Keratinocyte (primary cell): ENCODE measurements at regions not wholly inside any gene's neighbourhood (a gene's known extent, or its start where the extent isn't known, plus 50 kb on each side); places are given as distances from the start of the nearest gene placed in this dataset.
"Not testable (repeated sequence)": the region's sequence is repeated elsewhere in the genome, so short reads cannot be mapped to it uniquely, and the experiment has no call there.

Source experiments
- DNase-seq: peaks from one replicate; pipeline ENCODE4 v3.0.0-alpha.2; 2011; ENCODE audit warnings: low read depth, missing footprints, low spot score
- FAIRE-seq: peaks from 2 replicates; lab custom pipeline; 2011; peaks lifted over from hg19 to GRCh38; lab: Jason Lieb, UNC
- H2AFZ ChIP-seq: 2 replicates; pipeline ENCODE4 v1.6.0; 2012; ENCODE audit warnings: low read length, control low read depth, inconsistent platforms; ENCODE audit not compliant: control insufficient read depth
- H3K27ac ChIP-seq: 2 replicates; pipeline ENCODE4 v1.5.1; 2011; ENCODE audit warnings: low read length; ENCODE audit not compliant: control insufficient read depth, insufficient read depth
- H3K27me3 ChIP-seq: 3 replicates; pipeline ENCODE4 v1.6.0; 2011; ENCODE audit warnings: low read length; ENCODE audit not compliant: control insufficient read depth, insufficient read depth; ENCODE audit errors: extremely low read depth
- H3K36me3 ChIP-seq, 2 experiments: 2 replicates in 1 of 2; 3 replicates in 1 of 2; pipeline ENCODE4 v1.5.1; 2011; ENCODE audit warnings: low read length in 2 of 2, mild to moderate bottlenecking in 1 of 2; ENCODE audit not compliant: control insufficient read depth in 2 of 2, insufficient read depth in 2 of 2; ENCODE audit errors: extremely low read depth in 1 of 2
- H3K4me1 ChIP-seq: 3 replicates; pipeline ENCODE4 v1.5.1; 2011; ENCODE audit warnings: low read length; ENCODE audit not compliant: control insufficient read depth, insufficient read depth; ENCODE audit errors: extremely low read depth
- H3K4me2 ChIP-seq: 3 replicates; pipeline ENCODE4 v1.6.0; 2011; ENCODE audit warnings: low read depth, low read length; ENCODE audit not compliant: control insufficient read depth, insufficient read depth; ENCODE audit errors: extremely low read depth
- H3K4me3 ChIP-seq, 3 experiments: fragments of 200-600 bp in 1 of 3; sonication (generic) in 1 of 3; 2 replicates in 2 of 3; 3 replicates in 1 of 3; pipeline ENCODE4 v1.5.1; 2011 to 2016; ENCODE audit warnings: low read length in 3 of 3, mild to moderate bottlenecking in 3 of 3, control low read depth in 2 of 3, inconsistent platforms in 1 of 3, low read depth in 1 of 3, mixed read lengths in 1 of 3, mixed run types in 1 of 3, moderate library complexity in 1 of 3; ENCODE audit not compliant: control insufficient read depth in 2 of 3, insufficient read depth in 2 of 3; ENCODE audit errors: extremely low read depth in 1 of 3
- H3K79me2 ChIP-seq: 2 replicates; pipeline ENCODE4 v1.6.0; 2012; ENCODE audit warnings: low read length; ENCODE audit not compliant: control insufficient read depth, insufficient read depth
- H3K9ac ChIP-seq: 3 replicates; pipeline ENCODE4 v1.6.0; 2011; ENCODE audit warnings: low read length; ENCODE audit not compliant: control insufficient read depth, insufficient read depth; ENCODE audit errors: extremely low read depth
- H3K9me1 ChIP-seq: 3 replicates; pipeline ENCODE4 v1.6.0; 2011; ENCODE audit warnings: low read length; ENCODE audit not compliant: control insufficient read depth, insufficient read depth; ENCODE audit errors: extremely low read depth
- H3K9me3 ChIP-seq: 2 replicates; pipeline ENCODE4 v1.5.1; 2012; ENCODE audit warnings: low read depth, low read length; ENCODE audit not compliant: control insufficient read depth
- H4K20me1 ChIP-seq: 3 replicates; pipeline ENCODE4 v1.6.0; 2011; ENCODE audit warnings: low read length; ENCODE audit not compliant: control insufficient read depth, insufficient read depth; ENCODE audit errors: extremely low read depth
- CTCF ChIP-seq, 3 experiments: IDR thresholded peaks in 1 of 3; conservative IDR thresholded peaks in 1 of 3; optimal IDR thresholded peaks in 1 of 3; 2 replicates in 2 of 3; 3 replicates in 1 of 3; pipeline versions ENCODE3 to v1.5.1; 2011; ENCODE audit warnings: low read length in 3 of 3, mild to moderate bottlenecking in 3 of 3, moderate library complexity in 2 of 3, control low read depth in 1 of 3, inconsistent platforms in 1 of 3; ENCODE audit not compliant: insufficient read depth in 2 of 3; ENCODE audit errors: extremely low read depth in 1 of 3
- EZH2 ChIP-seq: IDR thresholded peaks from one replicate; pipeline ENCODE4 v1.6.1; 2012; ENCODE audit warnings: inconsistent platforms, mild to moderate bottlenecking, low read length, moderate library complexity
- dilution Hi-C: fragments of 300-500 bp; cut with MboI; formaldehyde crosslinking; loops from one replicate; pipeline ENCODE4 v1.7.0; 2020; ENCODE audit warnings: low sequenced_read_pairs; ENCODE audit not compliant: extremely low pct_ligation_motif_present

DNA sequence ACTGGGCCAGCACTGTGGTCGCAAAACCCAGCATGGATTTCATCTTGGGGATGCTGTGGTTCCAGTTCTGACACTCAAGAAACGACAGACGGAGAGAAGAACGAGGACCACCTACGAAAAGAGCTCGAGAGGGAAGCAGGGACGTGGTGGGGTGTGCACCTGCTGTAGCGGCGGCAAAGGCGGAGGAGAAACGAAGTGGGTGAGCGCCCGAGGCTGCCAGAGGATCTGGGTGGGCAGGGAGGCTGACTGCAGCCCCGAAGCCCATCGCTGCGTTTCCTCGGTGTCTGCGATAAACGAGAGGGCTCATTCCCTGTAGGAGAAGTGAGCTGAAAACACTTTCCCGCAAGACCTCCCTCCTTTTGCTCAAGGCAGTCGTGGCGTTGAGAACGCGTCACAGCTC lies 246.1 kb downstream of the OR4C45 start:
- no peak overlapping the region for H3K4me2 ChIP-seq
- TF ChIP-seq EZH2 (no peak), CTCF (optimal IDR thresholded peaks at IDR 0.05 in 1 of 3, IDR thresholded peaks at IDR 0.05 in 1 of 3, conservative IDR thresholded peaks at IDR 0.05 in 1 of 3; ENCODE audit: extremely low read depth in 1 of 3, insufficient read depth in 2 of 3, low read length in 3 of 3) (no peak)
- FAIRE-seq, result no peak
- H4K20me1 ChIP-seq, result no peaks in the 10 kb centered on the region
- H3K27me3 ChIP-seq, result no peaks in the 10 kb centered on the region
- H3K9me1 ChIP-seq, result no peaks in the 10 kb centered on the region
- peaks cover 2% of the 10 kb centered on the region for H3K9me3 ChIP-seq
- H2AFZ ChIP-seq, result no peak overlapping the region
- no peaks in the 10 kb centered on the region for H3K79me2 ChIP-seq
- DNase-seq, result no peak
- H3K4me3 ChIP-seq, result no peak overlapping the region
- no peaks in the 10 kb centered on the region for H3K4me1 ChIP-seq
- no peak overlapping the region for H3K27ac ChIP-seq
- no peaks in the 10 kb centered on the region for H3K36me3 ChIP-seq
- no peak overlapping the region for H3K9ac ChIP-seq
- dilution Hi-C loops, result no loop called here

DNA sequence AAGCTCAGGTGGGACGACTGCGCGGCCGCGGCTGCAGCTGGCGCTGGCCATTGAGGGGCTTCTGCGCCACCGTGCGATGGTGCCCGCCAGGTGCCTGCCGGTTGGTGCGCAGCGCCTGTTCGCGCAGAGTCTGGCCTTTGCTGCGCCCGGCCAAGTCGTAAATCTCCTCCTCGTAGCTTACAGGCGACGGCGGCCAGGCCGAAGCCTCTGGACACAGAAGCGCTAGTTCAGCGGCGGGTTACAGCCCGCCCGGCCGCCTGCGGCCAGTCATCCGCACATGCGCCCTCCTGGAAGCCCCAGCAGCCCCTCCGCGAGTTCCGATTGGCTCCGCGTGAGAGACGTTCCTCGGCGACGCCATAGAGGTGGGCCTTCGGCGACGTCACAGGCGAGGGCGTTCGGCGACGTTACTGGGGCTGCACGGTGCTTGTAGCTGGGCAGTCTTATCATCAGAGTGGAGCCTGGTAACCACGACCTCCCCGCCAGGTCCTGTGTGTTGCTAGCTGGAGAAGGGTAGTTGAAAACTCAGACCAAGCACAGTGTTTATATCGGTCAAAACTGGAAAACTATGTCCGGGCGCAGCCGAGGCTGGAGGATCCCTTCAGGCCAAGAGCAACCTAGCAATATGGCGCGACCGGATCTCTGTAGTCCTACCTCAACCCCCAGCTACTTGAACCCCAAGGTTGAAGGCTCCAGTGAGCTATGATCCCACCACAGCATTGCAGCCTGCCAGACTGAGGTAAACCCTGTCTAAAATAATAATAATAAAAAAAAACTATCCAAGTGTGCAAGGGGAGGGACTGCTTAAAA lies 265.7 kb downstream of the OR4C45 start:
- Histone ChIP-seq H3K27ac (no peak overlapping the region), H3K9ac (no peak overlapping the region), H3K9me3 (no peaks in the 10 kb centered on the region), H3K4me2 (no peak overlapping the region), H2AFZ (no peak overlapping the region), H3K4me3 (peak overlapping the region in 1 of 3 experiments; percentile 18), H3K36me3 (no peaks in the 10 kb centered on the region), H3K9me1 (no peaks in the 10 kb centered on the region), H4K20me1 (no peaks in the 10 kb centered on the region), H3K79me2 (no peaks in the 10 kb centered on the region), H3K27me3 (no peaks in the 10 kb centered on the region), H3K4me1 (no peaks in the 10 kb centered on the region)
- DNase-seq (no peak), FAIRE-seq (no peak)
- TF ChIP-seq CTCF (optimal IDR thresholded peaks at IDR 0.05 in 1 of 3, IDR thresholded peaks at IDR 0.05 in 1 of 3, conservative IDR thresholded peaks at IDR 0.05 in 1 of 3; ENCODE audit: extremely low read depth in 1 of 3, insufficient read depth in 2 of 3, low read length in 3 of 3) (no peak), EZH2 (no peak)
- dilution Hi-C loops, result no loop called here

GRCh38 chr11:50330723-50331122 lies 298.0 kb downstream of the OR4C45 start:
- H3K9ac ChIP-seq, dilution Hi-C loops, H3K9me3 ChIP-seq, FAIRE-seq, H3K27ac ChIP-seq, H3K4me1 ChIP-seq, H3K27me3 ChIP-seq, H4K20me1 ChIP-seq, H3K9me1 ChIP-seq, H3K4me3 ChIP-seq, DNase-seq, H3K36me3 ChIP-seq, H3K79me2 ChIP-seq, H3K4me2 ChIP-seq, H2AFZ ChIP-seq: not testable (repeated sequence)
